ENCODE measurements at regions not wholly inside any gene's neighbourhood (a gene's known extent, or its start where the extent isn't known, plus 50 kb on each side); places are given as distances from the start of the nearest gene placed in this dataset.

DNA sequence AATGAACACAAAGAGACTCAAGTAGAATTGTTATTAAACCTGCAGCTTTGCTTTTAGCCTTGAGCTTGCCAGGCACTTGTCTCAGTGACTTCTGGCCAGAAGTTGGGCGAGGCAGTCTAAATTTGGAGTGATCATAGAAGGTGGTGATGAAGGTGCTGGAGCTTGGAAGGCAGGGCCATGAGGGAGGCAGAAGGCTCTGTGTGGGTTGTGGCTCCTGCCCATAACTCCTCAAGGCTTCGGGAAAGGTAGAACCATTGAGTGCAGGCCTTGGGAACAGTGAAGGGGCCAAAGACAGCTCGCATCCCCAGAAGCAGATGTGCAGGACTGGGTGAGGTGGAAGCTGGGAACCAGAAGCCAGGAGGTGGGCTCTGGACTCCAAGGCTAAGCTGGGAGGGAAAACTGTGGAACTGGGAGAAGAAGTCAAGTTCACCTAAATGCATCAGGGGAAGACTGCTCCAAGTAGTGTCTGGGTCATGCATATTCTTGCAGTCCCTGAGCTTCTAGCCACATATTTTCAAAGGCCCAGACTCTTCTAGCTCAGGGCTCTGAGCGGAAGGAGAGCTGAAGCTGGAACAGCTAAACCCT lies 111.1 kb upstream of the HABP2 start:
- Histone ChIP-seq H3K36me3 (no peaks in the 10 kb centered on the region), H3K27ac (no peak overlapping the region), H3K9me3 (no peaks in the 10 kb centered on the region), H3K27me3 (ENCODE audit: low read depth) (no peaks in the 10 kb centered on the region), H3K4me1 (no peaks in the 10 kb centered on the region), H3K4me3 (no peak overlapping the region)
- ATAC-seq (no peak), DNase-seq (no peak)
- TF ChIP-seq, protein P1, sequence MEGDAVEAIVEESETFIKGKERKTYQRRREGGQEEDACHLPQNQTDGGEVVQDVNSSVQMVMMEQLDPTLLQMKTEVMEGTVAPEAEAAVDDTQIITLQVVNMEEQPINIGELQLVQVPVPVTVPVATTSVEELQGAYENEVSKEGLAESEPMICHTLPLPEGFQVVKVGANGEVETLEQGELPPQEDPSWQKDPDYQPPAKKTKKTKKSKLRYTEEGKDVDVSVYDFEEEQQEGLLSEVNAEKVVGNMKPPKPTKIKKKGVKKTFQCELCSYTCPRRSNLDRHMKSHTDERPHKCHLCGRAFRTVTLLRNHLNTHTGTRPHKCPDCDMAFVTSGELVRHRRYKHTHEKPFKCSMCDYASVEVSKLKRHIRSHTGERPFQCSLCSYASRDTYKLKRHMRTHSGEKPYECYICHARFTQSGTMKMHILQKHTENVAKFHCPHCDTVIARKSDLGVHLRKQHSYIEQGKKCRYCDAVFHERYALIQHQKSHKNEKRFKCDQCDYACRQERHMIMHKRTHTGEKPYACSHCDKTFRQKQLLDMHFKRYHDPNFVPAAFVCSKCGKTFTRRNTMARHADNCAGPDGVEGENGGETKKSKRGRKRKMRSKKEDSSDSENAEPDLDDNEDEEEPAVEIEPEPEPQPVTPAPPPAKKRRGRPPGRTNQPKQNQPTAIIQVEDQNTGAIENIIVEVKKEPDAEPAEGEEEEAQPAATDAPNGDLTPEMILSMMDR (IDR thresholded peaks at IDR 0.05), result no peak
- intact Hi-C loops (cut with DNase I), result no loop called here

DNA sequence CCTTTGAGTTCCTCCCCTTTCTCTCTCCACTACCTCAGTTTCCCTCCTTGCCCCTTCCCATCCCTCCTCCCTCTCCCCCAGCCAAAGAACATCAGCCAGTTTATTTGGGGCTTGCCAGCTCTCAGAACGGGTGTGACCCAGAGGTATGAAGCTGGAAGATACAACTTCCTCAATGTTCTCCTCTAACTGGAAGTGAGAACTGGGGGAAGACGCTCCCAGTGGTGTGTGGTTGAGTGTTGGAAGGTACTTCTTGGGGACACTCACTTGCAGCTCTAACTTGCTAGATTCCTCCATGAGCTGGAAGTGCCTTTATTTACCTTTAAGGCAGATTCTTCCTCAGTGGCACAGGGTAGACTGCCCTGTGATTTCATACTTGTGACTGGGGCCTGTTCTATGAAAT lies 110.5 kb upstream of the HABP2 start:
- Histone ChIP-seq H3K36me3 (no peaks in the 10 kb centered on the region), H3K4me1 (no peaks in the 10 kb centered on the region), H3K27ac (no peak overlapping the region), H3K9me3 (no peaks in the 10 kb centered on the region), H3K4me3 (no peak overlapping the region), H3K27me3 (ENCODE audit: low read depth) (no peaks in the 10 kb centered on the region)
- TF ChIP-seq, protein P1 (IDR thresholded peaks at IDR 0.05), result no peak
- DNase-seq (no peak), ATAC-seq (peak in 1 of 2 donors; percentile 48)
- intact Hi-C loops (cut with DNase I), result no loop called here

DNA sequence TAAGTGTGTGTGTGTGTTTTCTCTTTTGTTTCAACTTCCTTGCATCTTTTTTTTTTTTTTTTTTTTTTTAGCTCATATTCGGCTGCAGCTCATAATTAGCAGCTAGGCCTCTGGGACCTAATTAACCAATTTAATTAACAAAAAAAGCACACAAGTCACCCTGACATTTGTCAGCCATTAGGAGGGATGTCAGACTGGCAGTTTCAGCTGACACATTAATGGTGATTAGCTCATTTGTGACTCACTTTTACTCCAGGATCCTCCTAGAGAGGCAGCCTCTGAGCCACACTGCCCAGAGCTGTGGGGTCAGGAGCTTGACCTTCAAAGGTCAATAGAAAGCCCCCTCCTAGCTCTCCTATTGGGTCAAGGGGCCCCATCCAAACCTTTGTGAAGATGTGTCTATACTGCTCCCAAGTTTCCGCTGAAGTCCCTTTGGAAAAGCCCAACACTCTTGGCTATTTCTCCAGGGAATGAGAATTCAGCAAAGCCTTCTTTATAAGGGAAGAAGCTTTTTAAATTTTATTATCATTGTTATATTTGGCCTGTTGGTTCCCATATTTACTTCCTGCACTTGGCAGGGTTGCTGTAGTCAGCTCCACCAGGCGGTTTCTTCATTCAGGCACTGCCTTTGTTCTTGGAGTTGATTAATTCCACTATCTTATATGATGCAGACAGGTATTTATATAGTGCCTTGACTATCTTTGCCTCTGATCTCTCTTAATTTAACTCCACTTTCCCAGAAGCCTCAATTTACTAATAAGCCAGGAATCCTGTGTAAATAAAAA lies 109.5 kb upstream of the HABP2 start:
- intact Hi-C loops (cut with DNase I), result no loop called here

DNA sequence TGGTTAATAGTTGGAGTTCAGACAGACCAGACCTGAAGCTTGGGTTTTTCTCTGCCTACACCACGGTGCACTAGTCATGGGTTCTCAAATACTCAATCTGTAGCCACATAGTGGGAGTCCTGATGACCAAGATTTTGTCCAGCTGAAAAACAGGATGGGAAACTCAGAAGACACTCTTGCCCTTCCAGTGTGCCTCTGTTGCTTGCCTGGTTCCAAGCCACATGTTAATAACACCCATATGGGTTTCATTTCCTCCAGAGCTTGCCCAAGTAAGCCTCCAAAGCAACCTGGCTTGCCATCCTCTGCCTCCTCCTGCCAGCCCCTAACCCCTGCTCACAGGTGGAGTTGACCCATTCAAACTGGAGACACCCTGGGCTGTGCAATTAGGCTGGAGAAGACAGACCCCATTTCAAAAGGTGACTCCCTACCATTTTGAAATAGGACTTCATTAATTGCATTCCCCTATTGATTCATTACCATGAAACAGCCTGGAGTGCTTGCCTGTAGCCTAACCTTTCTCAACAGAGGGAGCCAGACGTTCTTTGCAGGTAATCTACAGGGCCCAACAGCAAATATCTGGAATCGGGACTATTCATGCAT lies 108.0 kb upstream of the HABP2 start:
- Histone ChIP-seq H3K9me3 (no peaks in the 10 kb centered on the region), H3K4me1 (no peaks in the 10 kb centered on the region), H3K27me3 (ENCODE audit: low read depth) (no peaks in the 10 kb centered on the region), H3K36me3 (no peaks in the 10 kb centered on the region), H3K4me3 (no peak overlapping the region), H3K27ac (no peak overlapping the region)
- no peak for DNase-seq
- intact Hi-C loops (cut with DNase I), result no loop called here
- TF ChIP-seq, protein P1 (IDR thresholded peaks at IDR 0.05), result no peak
- ATAC-seq, result no peak

More for the DNA sequence above, 109.5 kb upstream of the HABP2 start:
- Histone ChIP-seq H3K4me1 (no peaks in the 10 kb centered on the region), H3K9me3 (no peaks in the 10 kb centered on the region), H3K4me3 (no peak overlapping the region), H3K27ac (no peak overlapping the region), H3K27me3 (ENCODE audit: low read depth) (no peaks in the 10 kb centered on the region), H3K36me3 (no peaks in the 10 kb centered on the region)
- DNase-seq (no peak), ATAC-seq (no peak)
- TF ChIP-seq, protein P1 (IDR thresholded peaks at IDR 0.05), result no peak

DNA sequence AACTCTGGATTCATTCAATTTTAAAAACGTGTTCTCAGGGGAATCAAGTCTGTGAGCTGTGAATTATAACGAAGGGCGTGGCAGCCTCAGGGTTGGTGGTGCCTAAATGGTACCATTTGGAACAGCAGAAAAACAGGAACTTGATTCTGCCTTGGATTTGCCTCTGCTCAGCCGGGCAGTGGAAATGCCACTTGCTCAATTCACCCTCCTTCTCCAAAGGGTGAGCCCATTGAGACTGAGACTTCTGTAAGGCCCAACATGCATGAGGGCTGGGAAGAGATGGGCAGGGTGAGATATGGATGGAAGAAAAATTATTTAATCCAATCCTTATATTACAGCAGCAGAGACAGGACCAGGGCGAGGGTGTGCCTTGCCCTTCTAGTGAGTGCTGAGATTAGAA lies 107.1 kb upstream of the HABP2 start:
- intact Hi-C loops (cut with DNase I), result no loop called here
- no peak for ATAC-seq
- H3K27me3 ChIP-seq (ENCODE audit: low read depth), result no peaks in the 10 kb centered on the region
- no peaks in the 10 kb centered on the region for H3K9me3 ChIP-seq
- DNase-seq, result no peak
- no peaks in the 10 kb centered on the region for H3K4me1 ChIP-seq
- TF ChIP-seq, protein P1 (IDR thresholded peaks at IDR 0.05), result no peak
- no peak overlapping the region for H3K27ac ChIP-seq
- no peaks in the 10 kb centered on the region for H3K36me3 ChIP-seq
- no peak overlapping the region for H3K4me3 ChIP-seq
